ENCODE measurements at regions not wholly inside any gene's neighbourhood (a gene's known extent, or its start where the extent isn't known, plus 50 kb on each side); places are given as distances from the start of the nearest gene placed in this dataset.

- Histone ChIP-seq H3K4me3 (no peak overlapping the region), H3K27ac (no peak overlapping the region)
- DNase-seq (ENCODE audit: low spot score), result no peak
- no peak for TF ChIP-seq CTCF (IDR thresholded peaks at IDR 0.05)
Measured at GRCh38 chr12:18146363-18146762, 56.4 kb upstream of the RERGL start.

- no peak overlapping the region for H3K4me3 ChIP-seq
- no peak for TF ChIP-seq CTCF (IDR thresholded peaks at IDR 0.05)
- DNase-seq (ENCODE audit: low spot score), result no peak
- no peak overlapping the region for H3K27ac ChIP-seq
Measured at GRCh38 chr12:18145924-18146323, 55.9 kb upstream of the RERGL start.

GRCh38 chr12:18141048-18141982 lies 51.3 kb upstream of the RERGL start:
- no peak for TF ChIP-seq CTCF (IDR thresholded peaks at IDR 0.05)
- DNase-seq (ENCODE audit: low spot score), result no peak
- H3K27ac ChIP-seq, result no peak overlapping the region
- no peak overlapping the region for H3K4me3 ChIP-seq

- Histone ChIP-seq H3K4me3 (no peak overlapping the region), H3K27ac (no peak overlapping the region)
- DNase-seq (ENCODE audit: low spot score), result no peak
- peak; percentile 50 for TF ChIP-seq CTCF (IDR thresholded peaks at IDR 0.05)
Measured at GRCh38 chr12:18139989-18140596, 50.1 kb upstream of the RERGL start.
